HEK293 (cell line): ENCODE measurements at regions not wholly inside any gene's neighbourhood (a gene's known extent, or its start where the extent isn't known, plus 50 kb on each side); places are given as distances from the start of the nearest gene placed in this dataset.

Source experiments
- CTCF ChIA-PET: fragments of 350-600 bp; formaldehyde crosslinking; extraction: SDS; loops from one replicate; lab custom pipeline; 2021; ENCODE audit warnings: antibody characterized with exemption; lab: Yijun Ruan, JAX
- POLR2A ChIA-PET: fragments of 300-600 bp; formaldehyde crosslinking; extraction: SDS; loops from one replicate; lab custom pipeline; 2020; ENCODE audit warnings: antibody characterized with exemption, inconsistent platforms; lab: Yijun Ruan, JAX
- H3K27ac ChIP-seq: fragments of 200-500 bp; sonication (Bioruptor generic); 2 replicates; pipeline ENCODE4 v1.5.1; 2014; ENCODE audit warnings: low read depth, low read length, control low read depth, inconsistent platforms; ENCODE audit errors: extremely low read depth
- H3K36me3 ChIP-seq, 2 experiments: fragments of 200-500 bp in 1 of 2; sonication (Bioruptor generic) in 1 of 2; 1 replicate in 1 of 2; 2 replicates in 1 of 2; pipeline ENCODE4 v1.5.1; 2014 to 2017; ENCODE audit warnings: inconsistent platforms in 2 of 2, low read length in 2 of 2; ENCODE audit not compliant: control insufficient read depth in 2 of 2, insufficient read depth in 1 of 2
- H3K4me1 ChIP-seq: fragments of 200-500 bp; sonication (Bioruptor generic); 2 replicates; pipeline ENCODE4 v1.5.1; 2014; ENCODE audit warnings: mild to moderate bottlenecking, low read length, inconsistent platforms; ENCODE audit not compliant: control insufficient read depth, insufficient read depth
- H3K4me3 ChIP-seq: 2 replicates; pipeline ENCODE4 v1.5.1; 2011; ENCODE audit warnings: low read depth, mild to moderate bottlenecking, control low read depth, low read length, moderate library complexity
- H3K9me3 ChIP-seq: fragments of 200-500 bp; sonication (Bioruptor generic); 2 replicates; pipeline ENCODE4 v1.5.1; 2014; ENCODE audit warnings: low read depth, low read length, inconsistent platforms; ENCODE audit not compliant: control insufficient read depth, insufficient read depth
- GLI4 ChIP-seq: fragments of 450-650 bp; formaldehyde crosslinking; IDR thresholded peaks from 2 replicates; pipeline ENCODE4 v1.5.1; 2016; ENCODE audit warnings: missing biosample characterization, missing genetic modification characterization
- MYNN ChIP-seq: fragments of 450-650 bp; formaldehyde crosslinking; IDR thresholded peaks from 2 replicates; pipeline ENCODE4 v1.5.1; 2016; ENCODE audit warnings: missing biosample characterization, missing genetic modification characterization, borderline replicate concordance
- ZBTB20 ChIP-seq: fragments of 450-650 bp; formaldehyde crosslinking; IDR thresholded peaks from 2 replicates; pipeline ENCODE4 v1.5.1; 2016; ENCODE audit warnings: missing biosample characterization, missing genetic modification characterization
- ZBTB48 ChIP-seq: fragments of 450-650 bp; formaldehyde crosslinking; IDR thresholded peaks from 2 replicates; pipeline ENCODE4 v1.5.1; 2016; ENCODE audit warnings: missing biosample characterization, missing genetic modification characterization
- ZNF174 ChIP-seq: fragments of 450-650 bp; formaldehyde crosslinking; IDR thresholded peaks from 2 replicates; pipeline ENCODE4 v1.5.0; 2017; ENCODE audit warnings: missing biosample characterization, mild to moderate bottlenecking, missing genetic modification characterization
- ZNF214 ChIP-seq: fragments of 450-650 bp; formaldehyde crosslinking; IDR thresholded peaks from 2 replicates; pipeline ENCODE4 v1.5.1; 2017; ENCODE audit warnings: missing biosample characterization, mild to moderate bottlenecking, missing genetic modification characterization, borderline replicate concordance
- ZNF266 ChIP-seq: fragments of 450-650 bp; formaldehyde crosslinking; IDR thresholded peaks from 2 replicates; pipeline ENCODE4 v1.5.1; 2016; ENCODE audit warnings: missing biosample characterization, missing genetic modification characterization, low read depth
- ZNF324 ChIP-seq: fragments of 450-650 bp; formaldehyde crosslinking; IDR thresholded peaks from 2 replicates; pipeline ENCODE4 v1.5.1; 2016; ENCODE audit warnings: missing biosample characterization, missing genetic modification characterization
- ZNF366 ChIP-seq: fragments of 450-650 bp; formaldehyde crosslinking; conservative IDR thresholded peaks from 2 replicates; pipeline ENCODE4 v1.5.1; 2016; ENCODE audit warnings: missing biosample characterization, missing genetic modification characterization
- ZNF433 ChIP-seq: fragments of 450-650 bp; formaldehyde crosslinking; IDR thresholded peaks from 2 replicates; pipeline ENCODE4 v1.5.1; 2016; ENCODE audit warnings: missing biosample characterization, missing genetic modification characterization, low read depth
- ZNF473 ChIP-seq: fragments of 450-650 bp; formaldehyde crosslinking; IDR thresholded peaks from 2 replicates; pipeline ENCODE4 v1.5.1; 2017; ENCODE audit warnings: missing biosample characterization, missing genetic modification characterization
- ZNF518A ChIP-seq: fragments of 450-650 bp; formaldehyde crosslinking; conservative IDR thresholded peaks from 2 replicates; pipeline ENCODE4 v1.5.1; 2016; ENCODE audit warnings: low read depth, missing biosample characterization, missing genetic modification characterization
- ZNF549 ChIP-seq: fragments of 450-650 bp; IDR thresholded peaks from 2 replicates; pipeline ENCODE4 v1.5.1; 2018; ENCODE audit warnings: missing biosample characterization, missing genetic modification characterization, mild to moderate bottlenecking, inconsistent platforms, moderate library complexity
- ZNF626 ChIP-seq: fragments of 450-650 bp; sonication (Bioruptor Pico); formaldehyde crosslinking; IDR thresholded peaks from 2 replicates; pipeline ENCODE4 v1.5.1; 2018; ENCODE audit warnings: missing biosample characterization, missing genetic modification characterization, inconsistent platforms
- ZNF677 ChIP-seq: fragments of 450-650 bp; IDR thresholded peaks from 2 replicates; pipeline ENCODE4 v1.5.0; 2018; ENCODE audit warnings: missing biosample characterization, mild to moderate bottlenecking, missing genetic modification characterization, moderate library complexity
- ZNF707 ChIP-seq: fragments of 450-650 bp; formaldehyde crosslinking; IDR thresholded peaks from 2 replicates; pipeline ENCODE4 v1.5.1; 2016; ENCODE audit warnings: missing biosample characterization, missing genetic modification characterization
- ZSCAN5A ChIP-seq: fragments of 450-650 bp; formaldehyde crosslinking; IDR thresholded peaks from 2 replicates; pipeline ENCODE4 v1.5.1; 2016; ENCODE audit warnings: missing biosample characterization, missing genetic modification characterization
- TF ChIP-seq, protein P1 (sequence below): fragments of 450-650 bp; formaldehyde crosslinking; IDR thresholded peaks from 2 replicates; pipeline ENCODE4 v1.5.1; 2016; ENCODE audit warnings: missing biosample characterization, missing genetic modification characterization
- TF ChIP-seq, protein P2 (sequence below): fragments of 450-650 bp; formaldehyde crosslinking; IDR thresholded peaks from 2 replicates; pipeline ENCODE4 v1.5.1; 2017; ENCODE audit warnings: missing biosample characterization, missing genetic modification characterization
- TF ChIP-seq, protein P3 (sequence below): fragments of 450-650 bp; formaldehyde crosslinking; IDR thresholded peaks from 2 replicates; pipeline ENCODE4 v1.5.1; 2016; ENCODE audit warnings: missing biosample characterization, missing genetic modification characterization
- TF ChIP-seq, protein P4 (sequence below): fragments of 450-650 bp; formaldehyde crosslinking; IDR thresholded peaks from 2 replicates; pipeline ENCODE4 v1.5.1; 2016; ENCODE audit warnings: missing biosample characterization, missing genetic modification characterization

DNA sequence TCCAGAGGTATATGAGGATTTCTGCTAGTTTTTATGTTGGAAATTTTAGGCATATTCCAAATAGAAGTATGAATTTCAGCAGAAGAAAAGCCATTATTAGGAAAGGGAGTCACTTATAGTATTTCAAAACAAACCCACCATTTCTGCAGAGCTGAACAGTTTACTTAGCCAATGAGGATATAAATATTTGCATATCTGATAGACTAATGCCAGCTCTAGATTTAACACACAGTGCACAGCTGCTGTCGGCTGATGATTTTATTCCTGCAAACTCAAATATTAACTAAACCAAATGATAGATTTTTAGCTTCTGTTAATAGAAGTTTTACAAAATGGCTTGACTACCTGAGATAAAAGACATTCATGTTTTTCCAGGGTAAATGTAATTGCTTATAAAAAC, 375.8 kb upstream of the FANCL start:
- H3K4me3 ChIP-seq = no peak overlapping the region
- CTCF ChIA-PET = no interaction called here
- H3K36me3 ChIP-seq = no peaks in the 10 kb centered on the region
- H3K27ac ChIP-seq = no peak overlapping the region
- no peaks in the 10 kb centered on the region for H3K9me3 ChIP-seq
- POLR2A ChIA-PET = interaction anchor here (1.9 kb wide), 1 partner anchor 10 kb away, joined by 3 read pairs; no protein-coding TSS in a partner anchor
- no peak for TF ChIP-seq ZBTB20 (tag by site-specific recombination)
- TF ChIP-seq, protein P1, sequence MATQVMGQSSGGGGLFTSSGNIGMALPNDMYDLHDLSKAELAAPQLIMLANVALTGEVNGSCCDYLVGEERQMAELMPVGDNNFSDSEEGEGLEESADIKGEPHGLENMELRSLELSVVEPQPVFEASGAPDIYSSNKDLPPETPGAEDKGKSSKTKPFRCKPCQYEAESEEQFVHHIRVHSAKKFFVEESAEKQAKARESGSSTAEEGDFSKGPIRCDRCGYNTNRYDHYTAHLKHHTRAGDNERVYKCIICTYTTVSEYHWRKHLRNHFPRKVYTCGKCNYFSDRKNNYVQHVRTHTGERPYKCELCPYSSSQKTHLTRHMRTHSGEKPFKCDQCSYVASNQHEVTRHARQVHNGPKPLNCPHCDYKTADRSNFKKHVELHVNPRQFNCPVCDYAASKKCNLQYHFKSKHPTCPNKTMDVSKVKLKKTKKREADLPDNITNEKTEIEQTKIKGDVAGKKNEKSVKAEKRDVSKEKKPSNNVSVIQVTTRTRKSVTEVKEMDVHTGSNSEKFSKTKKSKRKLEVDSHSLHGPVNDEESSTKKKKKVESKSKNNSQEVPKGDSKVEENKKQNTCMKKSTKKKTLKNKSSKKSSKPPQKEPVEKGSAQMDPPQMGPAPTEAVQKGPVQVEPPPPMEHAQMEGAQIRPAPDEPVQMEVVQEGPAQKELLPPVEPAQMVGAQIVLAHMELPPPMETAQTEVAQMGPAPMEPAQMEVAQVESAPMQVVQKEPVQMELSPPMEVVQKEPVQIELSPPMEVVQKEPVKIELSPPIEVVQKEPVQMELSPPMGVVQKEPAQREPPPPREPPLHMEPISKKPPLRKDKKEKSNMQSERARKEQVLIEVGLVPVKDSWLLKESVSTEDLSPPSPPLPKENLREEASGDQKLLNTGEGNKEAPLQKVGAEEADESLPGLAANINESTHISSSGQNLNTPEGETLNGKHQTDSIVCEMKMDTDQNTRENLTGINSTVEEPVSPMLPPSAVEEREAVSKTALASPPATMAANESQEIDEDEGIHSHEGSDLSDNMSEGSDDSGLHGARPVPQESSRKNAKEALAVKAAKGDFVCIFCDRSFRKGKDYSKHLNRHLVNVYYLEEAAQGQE = no peak
- TF ChIP-seq, protein P2, sequence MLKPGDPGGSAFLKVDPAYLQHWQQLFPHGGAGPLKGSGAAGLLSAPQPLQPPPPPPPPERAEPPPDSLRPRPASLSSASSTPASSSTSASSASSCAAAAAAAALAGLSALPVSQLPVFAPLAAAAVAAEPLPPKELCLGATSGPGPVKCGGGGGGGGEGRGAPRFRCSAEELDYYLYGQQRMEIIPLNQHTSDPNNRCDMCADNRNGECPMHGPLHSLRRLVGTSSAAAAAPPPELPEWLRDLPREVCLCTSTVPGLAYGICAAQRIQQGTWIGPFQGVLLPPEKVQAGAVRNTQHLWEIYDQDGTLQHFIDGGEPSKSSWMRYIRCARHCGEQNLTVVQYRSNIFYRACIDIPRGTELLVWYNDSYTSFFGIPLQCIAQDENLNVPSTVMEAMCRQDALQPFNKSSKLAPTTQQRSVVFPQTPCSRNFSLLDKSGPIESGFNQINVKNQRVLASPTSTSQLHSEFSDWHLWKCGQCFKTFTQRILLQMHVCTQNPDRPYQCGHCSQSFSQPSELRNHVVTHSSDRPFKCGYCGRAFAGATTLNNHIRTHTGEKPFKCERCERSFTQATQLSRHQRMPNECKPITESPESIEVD = no peak
- no peak for TF ChIP-seq ZNF473
- no peak for TF ChIP-seq ZNF433 (tag by site-specific recombination)
- TF ChIP-seq ZNF677 (tag by site-specific recombination) = no peak
- TF ChIP-seq ZBTB48 (tag by site-specific recombination) = no peak
- no peak for TF ChIP-seq ZNF214
- no peak for TF ChIP-seq ZNF549 (tag by site-specific recombination)
- TF ChIP-seq, protein P3, sequence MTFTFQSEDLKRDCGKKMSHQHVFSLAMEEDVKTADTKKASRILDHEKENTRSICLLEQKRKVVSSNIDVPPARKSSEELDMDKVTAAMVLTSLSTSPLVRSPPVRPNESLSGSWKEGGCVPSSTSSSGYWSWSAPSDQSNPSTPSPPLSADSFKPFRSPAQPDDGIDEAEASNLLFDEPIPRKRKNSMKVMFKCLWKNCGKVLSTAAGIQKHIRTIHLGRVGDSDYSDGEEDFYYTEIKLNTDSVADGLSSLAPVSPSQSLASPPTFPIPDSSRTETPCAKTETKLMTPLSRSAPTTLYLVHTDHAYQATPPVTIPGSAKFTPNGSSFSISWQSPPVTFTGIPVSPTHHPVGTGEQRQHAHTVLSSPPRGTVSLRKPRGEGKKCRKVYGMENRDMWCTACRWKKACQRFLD (tag by site-specific recombination) = no peak
- TF ChIP-seq MYNN (tag by site-specific recombination) = no peak
- no peak for TF ChIP-seq ZNF366 (tag by site-specific recombination)
- H3K4me1 ChIP-seq = peaks cover 7% of the 10 kb centered on the region; the same call in 1 of the 2 replicates

- ChIA-PET CTCF (no interaction called here), POLR2A (no interaction called here)
- Histone ChIP-seq H3K27ac (no peak overlapping the region), H3K4me1 (peaks cover 8% of the 10 kb centered on the region; the same call in 1 of the 2 replicates), H3K9me3 (no peaks in the 10 kb centered on the region), H3K4me3 (no peak overlapping the region), H3K36me3 (no peaks in the 10 kb centered on the region)
- TF ChIP-seq GLI4 (tag by site-specific recombination) (no peak), ZNF626 (tag by site-specific recombination) (no peak), ZNF266 (tag by site-specific recombination) (no peak), ZNF707 (tag by site-specific recombination) (no peak), ZSCAN5A (tag by site-specific recombination) (no peak), ZNF324 (tag by site-specific recombination) (no peak), ZNF518A (tag by site-specific recombination) (no peak), ZNF174 (no peak)
- TF ChIP-seq, protein P4, sequence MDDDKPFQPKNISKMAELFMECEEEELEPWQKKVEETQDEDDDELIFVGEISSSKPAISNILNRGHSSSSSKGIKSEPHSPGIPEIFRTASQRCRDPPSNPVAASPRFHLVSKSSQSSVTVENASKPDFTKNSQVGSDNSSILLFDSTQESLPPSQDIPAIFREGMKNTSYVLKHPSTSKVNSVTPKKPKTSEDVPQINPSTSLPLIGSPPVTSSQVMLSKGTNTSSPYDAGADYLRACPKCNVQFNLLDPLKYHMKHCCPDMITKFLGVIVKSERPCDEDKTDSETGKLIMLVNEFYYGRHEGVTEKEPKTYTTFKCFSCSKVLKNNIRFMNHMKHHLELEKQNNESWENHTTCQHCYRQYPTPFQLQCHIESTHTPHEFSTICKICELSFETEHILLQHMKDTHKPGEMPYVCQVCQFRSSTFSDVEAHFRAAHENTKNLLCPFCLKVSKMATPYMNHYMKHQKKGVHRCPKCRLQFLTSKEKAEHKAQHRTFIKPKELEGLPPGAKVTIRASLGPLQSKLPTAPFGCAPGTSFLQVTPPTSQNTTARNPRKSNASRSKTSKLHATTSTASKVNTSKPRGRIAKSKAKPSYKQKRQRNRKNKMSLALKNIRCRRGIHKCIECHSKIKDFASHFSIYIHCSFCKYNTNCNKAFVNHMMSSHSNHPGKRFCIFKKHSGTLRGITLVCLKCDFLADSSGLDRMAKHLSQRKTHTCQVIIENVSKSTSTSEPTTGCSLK (tag by site-specific recombination) = no peak
Observed at GRCh38 chr2:58614219-58614618, 373.1 kb upstream of the FANCL start.
